Uterus (tissue), 2 donors: ENCODE measurements at regions not wholly inside any gene's neighbourhood (a gene's known extent, or its start where the extent isn't known, plus 50 kb on each side); places are given as distances from the start of the nearest gene placed in this dataset.
"Not testable (repeated sequence)": the region's sequence is repeated elsewhere in the genome, so short reads cannot be mapped to it uniquely, and the experiment has no call there.

Experiments used
- POLR2A ChIP-seq, 2 donors: fragments of 450-650 bp; IDR thresholded peaks; one replicate each; pipeline ENCODE4 v1.6.1; 2016; ENCODE audit warnings: antibody characterized with exemption in 2 of 2, mild to moderate bottlenecking in 1 of 2, moderate library complexity in 1 of 2
- TF ChIP-seq, protein P1 (sequence below), 4 experiments: fragments of 200-600 bp in 2 of 4; fragments of 450-650 bp in 2 of 4; sonication (generic) in 2 of 4; IDR thresholded peaks; one replicate each; pipeline ENCODE4 v1.5.1; 2016 to 2019; ENCODE audit warnings: antibody characterized with exemption in 4 of 4, mild to moderate bottlenecking in 2 of 4, moderate library complexity in 1 of 4

- TF ChIP-seq, protein P1, sequence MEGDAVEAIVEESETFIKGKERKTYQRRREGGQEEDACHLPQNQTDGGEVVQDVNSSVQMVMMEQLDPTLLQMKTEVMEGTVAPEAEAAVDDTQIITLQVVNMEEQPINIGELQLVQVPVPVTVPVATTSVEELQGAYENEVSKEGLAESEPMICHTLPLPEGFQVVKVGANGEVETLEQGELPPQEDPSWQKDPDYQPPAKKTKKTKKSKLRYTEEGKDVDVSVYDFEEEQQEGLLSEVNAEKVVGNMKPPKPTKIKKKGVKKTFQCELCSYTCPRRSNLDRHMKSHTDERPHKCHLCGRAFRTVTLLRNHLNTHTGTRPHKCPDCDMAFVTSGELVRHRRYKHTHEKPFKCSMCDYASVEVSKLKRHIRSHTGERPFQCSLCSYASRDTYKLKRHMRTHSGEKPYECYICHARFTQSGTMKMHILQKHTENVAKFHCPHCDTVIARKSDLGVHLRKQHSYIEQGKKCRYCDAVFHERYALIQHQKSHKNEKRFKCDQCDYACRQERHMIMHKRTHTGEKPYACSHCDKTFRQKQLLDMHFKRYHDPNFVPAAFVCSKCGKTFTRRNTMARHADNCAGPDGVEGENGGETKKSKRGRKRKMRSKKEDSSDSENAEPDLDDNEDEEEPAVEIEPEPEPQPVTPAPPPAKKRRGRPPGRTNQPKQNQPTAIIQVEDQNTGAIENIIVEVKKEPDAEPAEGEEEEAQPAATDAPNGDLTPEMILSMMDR (IDR thresholded peaks at IDR 0.05), result not testable (repeated sequence)
- not testable (repeated sequence) for TF ChIP-seq POLR2A (IDR thresholded peaks at IDR 0.05)
Measured at GRCh38 chr3:195958736-195959135, 50.4 kb upstream of the TNK2 start.
